ENCODE measurements at regions not wholly inside any gene's neighbourhood (a gene's known extent, or its start where the extent isn't known, plus 50 kb on each side); places are given as distances from the start of the nearest gene placed in this dataset.
"Not testable (repeated sequence)": the region's sequence is repeated elsewhere in the genome, so short reads cannot be mapped to it uniquely, and the experiment has no call there.

DNA sequence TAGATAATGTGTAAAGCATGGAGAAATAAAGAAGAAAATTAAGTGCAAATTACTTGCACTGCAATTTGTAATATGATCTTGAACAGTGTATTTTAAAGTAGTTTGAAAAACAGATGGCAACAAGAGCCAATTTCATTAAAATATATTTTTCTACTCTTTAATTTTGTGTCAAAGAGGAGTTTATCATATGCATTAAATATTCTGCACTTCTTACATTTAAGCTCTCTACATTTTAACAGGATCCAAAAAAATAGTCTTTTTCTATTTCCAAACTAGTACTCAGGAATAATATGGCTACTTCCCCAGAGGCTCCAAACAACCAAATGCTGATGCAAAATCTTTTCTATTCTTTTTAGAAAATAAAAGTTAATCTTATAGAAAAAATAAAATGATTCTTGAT is 1221.5 kb downstream of the FSCB start:
- TF ChIP-seq, protein P1, sequence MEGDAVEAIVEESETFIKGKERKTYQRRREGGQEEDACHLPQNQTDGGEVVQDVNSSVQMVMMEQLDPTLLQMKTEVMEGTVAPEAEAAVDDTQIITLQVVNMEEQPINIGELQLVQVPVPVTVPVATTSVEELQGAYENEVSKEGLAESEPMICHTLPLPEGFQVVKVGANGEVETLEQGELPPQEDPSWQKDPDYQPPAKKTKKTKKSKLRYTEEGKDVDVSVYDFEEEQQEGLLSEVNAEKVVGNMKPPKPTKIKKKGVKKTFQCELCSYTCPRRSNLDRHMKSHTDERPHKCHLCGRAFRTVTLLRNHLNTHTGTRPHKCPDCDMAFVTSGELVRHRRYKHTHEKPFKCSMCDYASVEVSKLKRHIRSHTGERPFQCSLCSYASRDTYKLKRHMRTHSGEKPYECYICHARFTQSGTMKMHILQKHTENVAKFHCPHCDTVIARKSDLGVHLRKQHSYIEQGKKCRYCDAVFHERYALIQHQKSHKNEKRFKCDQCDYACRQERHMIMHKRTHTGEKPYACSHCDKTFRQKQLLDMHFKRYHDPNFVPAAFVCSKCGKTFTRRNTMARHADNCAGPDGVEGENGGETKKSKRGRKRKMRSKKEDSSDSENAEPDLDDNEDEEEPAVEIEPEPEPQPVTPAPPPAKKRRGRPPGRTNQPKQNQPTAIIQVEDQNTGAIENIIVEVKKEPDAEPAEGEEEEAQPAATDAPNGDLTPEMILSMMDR (IDR thresholded peaks at IDR 0.05; ENCODE audit: insufficient read depth, low read length, missing control alignments) = no peak
- no peak for DNase-seq (ENCODE audit: low read depth, low spot score)
- H3K4me3 ChIP-seq (ENCODE audit: low read depth, low read length) = no peak overlapping the region
- ChIA-PET POLR2A (no interaction called here), CTCF (interaction anchor here (0.7 kb wide), 1 partner anchor 961 kb away, joined by 3 read pairs; no protein-coding TSS in a partner anchor)

DNA sequence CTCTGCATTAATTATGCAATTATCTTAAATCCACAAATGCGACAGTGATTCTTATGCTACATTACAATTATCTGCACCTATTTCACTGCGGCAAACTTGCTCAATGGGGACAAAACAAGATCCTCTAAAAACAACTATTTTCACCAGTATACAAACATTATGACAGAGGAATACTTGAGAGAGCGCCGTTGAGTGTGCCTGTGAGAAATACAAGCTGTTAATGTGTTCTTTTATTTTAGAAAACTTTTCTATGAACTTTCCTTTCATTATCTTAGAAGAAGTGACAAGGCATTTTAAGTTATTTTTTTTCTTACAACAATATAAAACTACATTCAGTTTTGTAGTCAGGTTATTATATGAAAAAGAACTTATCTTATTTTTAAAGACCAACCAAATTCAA is 1247.0 kb downstream of the FSCB start:
- POLR2A ChIA-PET = no interaction called here
- CTCF ChIA-PET = no interaction called here
- TF ChIP-seq, protein P1 (IDR thresholded peaks at IDR 0.05; ENCODE audit: insufficient read depth, low read length, missing control alignments) = no peak
- H3K4me3 ChIP-seq (ENCODE audit: low read depth, low read length) = no peak overlapping the region
- no peak for DNase-seq (ENCODE audit: low read depth, low spot score)

DNA sequence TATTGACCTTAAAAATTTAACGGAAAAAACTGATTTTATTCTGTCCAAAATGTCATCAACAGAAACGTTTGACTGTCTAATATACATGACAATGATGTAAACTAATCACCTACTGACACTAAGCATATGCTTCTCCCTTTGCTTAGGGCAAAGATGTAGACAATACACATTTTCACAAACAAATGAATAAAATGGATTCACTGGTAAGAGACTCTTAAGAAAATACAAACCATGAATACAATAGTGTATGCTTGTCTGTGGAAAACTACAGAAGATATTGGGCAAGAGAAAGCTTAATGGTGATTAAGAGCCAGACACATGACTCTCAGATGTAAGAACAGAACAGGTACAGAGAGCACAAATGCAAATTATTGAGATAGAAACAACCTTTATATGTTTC is 1248.7 kb downstream of the FSCB start:
- ChIA-PET POLR2A (no interaction called here), CTCF (no interaction called here)
- H3K4me3 ChIP-seq (ENCODE audit: low read depth, low read length) = no peak overlapping the region
- TF ChIP-seq, protein P1 (IDR thresholded peaks at IDR 0.05; ENCODE audit: insufficient read depth, low read length, missing control alignments) = no peak
- no peak for DNase-seq (ENCODE audit: low read depth, low spot score)

DNA sequence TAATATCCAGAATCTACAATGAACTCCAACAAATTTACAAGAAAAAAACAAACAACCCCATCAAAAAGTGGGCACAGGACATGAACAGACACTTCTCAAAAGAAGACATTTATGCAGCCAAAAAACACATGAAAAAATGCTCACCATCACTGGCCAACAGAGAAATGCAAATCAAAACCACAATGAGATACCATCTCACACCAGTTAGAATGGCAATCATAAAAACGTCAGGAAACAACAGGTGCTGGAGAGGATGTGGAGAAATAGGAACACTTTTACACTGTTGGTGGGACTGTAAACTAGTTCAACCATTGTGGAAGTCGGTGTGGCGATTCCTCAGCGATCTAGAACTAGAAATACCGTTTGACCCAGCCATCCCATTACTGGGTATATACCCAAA is 1250.1 kb downstream of the FSCB start:
- POLR2A ChIA-PET; H3K4me3 ChIP-seq (ENCODE audit: low read depth, low read length); DNase-seq (ENCODE audit: low read depth, low spot score); CTCF ChIA-PET: not testable (repeated sequence)

DNA sequence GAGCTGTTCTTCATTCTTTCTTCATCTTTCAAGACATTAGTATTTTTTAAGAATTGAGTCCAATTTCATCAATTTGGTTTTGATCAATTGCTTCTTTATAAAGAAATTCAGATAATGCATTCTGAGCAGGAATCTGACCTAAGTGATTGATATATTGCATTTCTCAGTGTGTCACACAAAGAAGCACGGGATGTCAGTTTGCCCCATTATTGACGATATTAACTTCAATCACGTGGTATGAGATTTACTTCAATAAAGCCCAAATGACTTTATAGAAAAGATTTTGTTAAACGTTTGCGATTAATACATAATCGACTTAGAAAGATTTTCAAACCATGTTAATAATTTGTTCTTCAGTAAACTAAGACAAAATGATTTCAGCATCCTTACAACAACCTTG is 1254.2 kb downstream of the FSCB start:
- ChIA-PET CTCF (no interaction called here), POLR2A (no interaction called here)
- no peak for DNase-seq (ENCODE audit: low read depth, low spot score)
- H3K4me3 ChIP-seq (ENCODE audit: low read depth, low read length) = no peak overlapping the region
- TF ChIP-seq, protein P1 (IDR thresholded peaks at IDR 0.05; ENCODE audit: insufficient read depth, low read length, missing control alignments) = no peak

DNA sequence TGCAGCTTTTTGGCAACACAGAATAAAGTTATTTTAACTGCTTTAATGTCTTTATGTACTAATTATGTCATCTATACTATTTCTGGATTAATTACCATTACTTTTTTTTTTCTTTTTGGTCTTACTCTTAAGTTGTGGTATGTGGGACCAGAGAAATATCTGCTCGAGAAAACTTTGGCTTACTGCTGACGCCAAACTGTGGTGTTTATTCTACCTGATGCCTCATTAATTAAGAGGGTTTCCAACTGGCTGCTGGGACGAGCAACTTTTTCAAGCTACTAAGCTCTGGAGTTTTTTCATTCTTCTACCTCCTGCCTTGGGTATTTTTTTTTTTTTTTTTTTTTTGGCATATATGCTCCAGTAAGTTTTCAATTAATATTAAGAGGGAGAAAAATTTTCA is 1257.5 kb downstream of the FSCB start:
- CTCF ChIA-PET = no interaction called here
- H3K4me3 ChIP-seq (ENCODE audit: low read depth, low read length) = no peak overlapping the region
- no peak for DNase-seq (ENCODE audit: low read depth, low spot score)
- TF ChIP-seq, protein P1 (IDR thresholded peaks at IDR 0.05; ENCODE audit: insufficient read depth, low read length, missing control alignments) = no peak
- POLR2A ChIA-PET = no interaction called here

DNA sequence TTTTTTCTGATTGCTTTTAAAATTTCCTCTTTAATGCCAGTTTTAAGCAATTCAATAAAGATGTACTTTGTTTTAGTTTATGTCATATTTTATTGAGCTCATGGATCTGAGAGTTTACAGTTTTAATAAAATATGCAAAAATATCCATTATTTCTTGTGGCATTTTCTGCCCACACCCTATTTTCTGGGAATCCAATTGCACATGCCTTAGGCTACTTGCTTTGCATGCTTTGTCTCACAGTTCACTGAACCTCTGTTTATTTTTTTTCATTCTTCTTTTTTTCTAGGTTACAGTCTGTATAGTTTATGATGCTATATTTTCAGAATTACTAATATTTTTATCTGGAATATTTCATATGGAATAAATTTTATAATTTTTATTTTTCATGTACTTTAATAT is 1258.0 kb downstream of the FSCB start:
- CTCF ChIA-PET = no interaction called here
- H3K4me3 ChIP-seq (ENCODE audit: low read depth, low read length) = no peak overlapping the region
- TF ChIP-seq, protein P1 (IDR thresholded peaks at IDR 0.05; ENCODE audit: insufficient read depth, low read length, missing control alignments) = no peak
- no peak for DNase-seq (ENCODE audit: low read depth, low spot score)
- POLR2A ChIA-PET = no interaction called here
